ENCODE measurements at regions not wholly inside any gene's neighbourhood (a gene's known extent, or its start where the extent isn't known, plus 50 kb on each side); places are given as distances from the start of the nearest gene placed in this dataset.

- no peak for DNase-seq
Observed at GRCh38 chr6:149184523-149184922, 133.0 kb upstream of the TAB2 start.

GRCh38 chr6:149185799-149186357 is 131.6 kb upstream of the TAB2 start:
- no peak for DNase-seq

GRCh38 chr6:149186873-149187272 is 130.6 kb upstream of the TAB2 start:
- DNase-seq = no peak

GRCh38 chr6:149190224-149190831 is 127.2 kb upstream of the TAB2 start:
- DNase-seq = peak; percentile 26 to 75 (median 60)

- DNase-seq = no peak
Observed at GRCh38 chr6:149194820-149195558, 122.5 kb upstream of the TAB2 start.

GRCh38 chr6:149196091-149196490 is 121.4 kb upstream of the TAB2 start:
- no peak for DNase-seq

- DNase-seq = no peak
Observed at GRCh38 chr6:149197482-149197881, 120.0 kb upstream of the TAB2 start.

GRCh38 chr6:149198265-149198664 is 119.2 kb upstream of the TAB2 start:
- peak in 1 of 4 experiments; percentile 15 for DNase-seq

- DNase-seq = no peak
Observed at GRCh38 chr6:149200282-149200945, 117.1 kb upstream of the TAB2 start.

GRCh38 chr6:149201068-149201655 is 116.3 kb upstream of the TAB2 start:
- DNase-seq = no peak

- DNase-seq = no peak
Observed at GRCh38 chr6:149202100-149202499, 115.4 kb upstream of the TAB2 start.

GRCh38 chr6:149202952-149203351 is 114.6 kb upstream of the TAB2 start:
- no peak for DNase-seq

- no peak for DNase-seq
Observed at GRCh38 chr6:149203509-149203908, 114.0 kb upstream of the TAB2 start.

GRCh38 chr6:149208134-149208601 is 109.3 kb upstream of the TAB2 start:
- DNase-seq = no peak

GRCh38 chr6:149209871-149210775 is 107.4 kb upstream of the TAB2 start:
- DNase-seq = peak; percentile 34 to 79 (median 52)

- DNase-seq = peak; percentile 61 to 80 (median 72)
Observed at GRCh38 chr6:149211046-149211571, 106.4 kb upstream of the TAB2 start.

GRCh38 chr6:149212206-149212605 is 105.3 kb upstream of the TAB2 start:
- DNase-seq = no peak

GRCh38 chr6:149212892-149213801 is 104.4 kb upstream of the TAB2 start:
- DNase-seq = peak; percentile 66 to 88 (median 71)

GRCh38 chr6:149213829-149214228 is 103.7 kb upstream of the TAB2 start:
- DNase-seq = no peak

GRCh38 chr6:149216459-149216858 is 101.1 kb upstream of the TAB2 start:
- DNase-seq = no peak

Measured in suppressor macrophage (primary cell).